Neuronal stem cell (in vitro differentiated cells): ENCODE measurements at regions not wholly inside any gene's neighbourhood (a gene's known extent, or its start where the extent isn't known, plus 50 kb on each side); places are given as distances from the start of the nearest gene placed in this dataset.

ENCODE experiments used
- DNase-seq: peaks from one replicate; pipeline ENCODE4 v3.0.0-alpha.2; 2013; ENCODE audit warnings: low spot score
- H2AFZ ChIP-seq: one replicate; pipeline ENCODE4 v1.6.1; 2013; ENCODE audit warnings: mild to moderate bottlenecking, low read length, inconsistent platforms
- H2AK5ac ChIP-seq: 2 replicates; pipeline ENCODE4 v1.6.1; 2013; ENCODE audit warnings: low read depth, mild to moderate bottlenecking, inconsistent platforms, low read length, moderate library complexity, mixed read lengths
- H2BK120ac ChIP-seq: 2 replicates; pipeline ENCODE4 v1.6.1; 2013; ENCODE audit warnings: low read depth, mild to moderate bottlenecking, inconsistent platforms, low read length, moderate library complexity, mixed read lengths
- H2BK12ac ChIP-seq: one replicate; pipeline ENCODE4 v1.6.1; 2013; ENCODE audit warnings: low read length, inconsistent platforms
- H2BK15ac ChIP-seq: 2 replicates; pipeline ENCODE4 v1.6.1; 2013; ENCODE audit warnings: mild to moderate bottlenecking, low read length, inconsistent platforms, mixed read lengths
- H2BK5ac ChIP-seq: one replicate; pipeline ENCODE4 v1.6.1; 2013; ENCODE audit warnings: inconsistent platforms, mild to moderate bottlenecking, low read length, moderate library complexity
- H3K14ac ChIP-seq: one replicate; pipeline ENCODE4 v1.6.1; 2013; ENCODE audit warnings: low read length, inconsistent platforms
- H3K18ac ChIP-seq: 2 replicates; pipeline ENCODE4 v1.6.1; 2013; ENCODE audit warnings: low read length, inconsistent platforms
- H3K23ac ChIP-seq: 2 replicates; pipeline ENCODE4 v1.6.1; 2013; ENCODE audit warnings: low read depth, mild to moderate bottlenecking, mixed read lengths, low read length, inconsistent platforms; ENCODE audit not compliant: poor library complexity
- H3K27ac ChIP-seq: replicated peaks from 3 replicates; pipeline ENCODE4 v1.5.1; 2013; ENCODE audit warnings: low read length, inconsistent platforms
- H3K27me3 ChIP-seq, 3 experiments: 2 replicates each; pipeline ENCODE4 v1.6.1; 2013; ENCODE audit warnings: low read length in 3 of 3, mild to moderate bottlenecking in 2 of 3, inconsistent platforms in 1 of 3, low read depth in 1 of 3, mixed read lengths in 1 of 3, moderate library complexity in 1 of 3; ENCODE audit not compliant: control insufficient read depth in 3 of 3, insufficient read depth in 3 of 3
- H3K36me3 ChIP-seq, 2 donors: replicated peaks in 1 of 2; 2 replicates each; pipeline ENCODE4 v1.6.1; 2013; ENCODE audit warnings: low read length in 2 of 2; ENCODE audit not compliant: control insufficient read depth in 2 of 2, insufficient read depth in 2 of 2
- H3K4ac ChIP-seq: 2 replicates; pipeline ENCODE4 v1.6.1; 2013; ENCODE audit warnings: inconsistent platforms, mild to moderate bottlenecking, low read length, moderate library complexity
- H3K4me1 ChIP-seq, 2 donors: 1 replicate in 1 of 2; 2 replicates in 1 of 2; pipeline ENCODE4 v1.6.1; 2013; ENCODE audit warnings: low read length in 2 of 2, low read depth in 1 of 2; ENCODE audit not compliant: control insufficient read depth in 2 of 2, insufficient read depth in 1 of 2
- H3K4me2 ChIP-seq: one replicate; pipeline ENCODE4 v1.6.1; 2013; ENCODE audit warnings: mild to moderate bottlenecking, low read length, inconsistent platforms; ENCODE audit not compliant: insufficient read depth, poor library complexity, severe bottlenecking
- H3K4me3 ChIP-seq, 2 donors: 2 replicates each; pipeline ENCODE4 v1.5.1; 2013; ENCODE audit warnings: low read length in 2 of 2, mild to moderate bottlenecking in 2 of 2, inconsistent platforms in 1 of 2, moderate library complexity in 1 of 2
- H3K79me1 ChIP-seq: one replicate; pipeline ENCODE4 v1.6.1; 2013; ENCODE audit warnings: low read depth, mild to moderate bottlenecking, inconsistent platforms, low read length, moderate library complexity
- H3K9ac ChIP-seq: one replicate; pipeline ENCODE4 v1.6.1; 2013; ENCODE audit warnings: mild to moderate bottlenecking, low read depth, low read length, inconsistent platforms; ENCODE audit not compliant: poor library complexity
- H3K9me3 ChIP-seq, 2 donors: replicated peaks in 1 of 2; 2 replicates each; pipeline versions ENCODE3 to v1.6.1; 2013; ENCODE audit warnings: low read length in 2 of 2, mild to moderate bottlenecking in 2 of 2, inconsistent platforms in 1 of 2, low read depth in 1 of 2, mixed read lengths in 1 of 2, moderate library complexity in 1 of 2; ENCODE audit not compliant: control insufficient read depth in 2 of 2, insufficient read depth in 1 of 2
- H4K8ac ChIP-seq: one replicate; pipeline ENCODE4 v1.6.1; 2013; ENCODE audit warnings: low read depth, mild to moderate bottlenecking, inconsistent platforms, low read length, moderate library complexity
- H4K91ac ChIP-seq: one replicate; pipeline ENCODE4 v1.6.1; 2013; ENCODE audit warnings: low read length, low read depth, mild to moderate bottlenecking, inconsistent platforms; ENCODE audit not compliant: poor library complexity
- WGBS, 2 donors: extraction: QIAGEN DNeasy Blood & Tissue Kit; methylation state at CpG; one replicate each; pipeline ENCODE4 v1.1.7; 2013; ENCODE audit warnings: missing lambda C conversion rate in 2 of 2, mixed read lengths in 1 of 2; ENCODE audit not compliant: insufficient read length in 2 of 2, insufficient replicate concordance in 1 of 2; ENCODE audit errors: extremely low coverage in 2 of 2; 5-methylcytosine and 5-hydroxymethylcytosine counted together

DNA sequence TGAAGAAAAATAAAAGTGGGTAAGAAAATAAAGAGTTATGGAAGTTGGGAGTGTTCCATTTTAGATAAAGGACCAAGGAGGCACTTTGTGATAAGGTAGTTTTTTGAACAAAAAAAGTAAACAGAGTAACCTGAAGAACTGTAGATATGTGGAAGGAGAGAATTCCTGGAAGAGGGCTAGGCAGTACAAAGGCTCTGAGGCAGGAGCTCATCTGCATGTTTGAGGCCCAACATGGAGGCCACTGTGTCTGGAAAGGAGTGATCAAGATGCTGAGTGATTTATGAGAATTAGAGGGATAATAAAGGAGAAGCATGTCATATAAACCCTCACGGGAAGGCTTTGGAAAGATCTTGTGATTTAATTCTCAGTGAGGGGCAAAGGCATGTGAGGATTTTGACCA is 126.5 kb downstream of the DTWD1 start:
- Histone ChIP-seq H3K4ac (no peak overlapping the region), H2BK5ac (no peak overlapping the region), H3K4me1 (peaks cover 0 to 1% of the 10 kb centered on the region in 2 donors), H3K9me3 (no peaks in the 10 kb centered on the region), H3K9ac (no peak overlapping the region), H3K36me3 (no peaks in the 10 kb centered on the region), H3K23ac (no peak overlapping the region), H2BK120ac (no peak overlapping the region), H3K79me1 (no peaks in the 10 kb centered on the region), H2AFZ (no peak overlapping the region), H2AK5ac (no peak overlapping the region), H3K27me3 (no peaks in the 10 kb centered on the region), H3K27ac (no peak overlapping the region), H3K14ac (no peak overlapping the region), H3K4me3 (no peak overlapping the region), H3K18ac (no peak overlapping the region), H4K91ac (no peak overlapping the region), H3K4me2 (no peak overlapping the region), H2BK12ac (no peak overlapping the region), H4K8ac (no peak overlapping the region), H2BK15ac (no peak overlapping the region)
- DNase-seq, result no peak
- no CpG with 5 or more reads among the region's 1 CpG for WGBS, 2 donors

DNA sequence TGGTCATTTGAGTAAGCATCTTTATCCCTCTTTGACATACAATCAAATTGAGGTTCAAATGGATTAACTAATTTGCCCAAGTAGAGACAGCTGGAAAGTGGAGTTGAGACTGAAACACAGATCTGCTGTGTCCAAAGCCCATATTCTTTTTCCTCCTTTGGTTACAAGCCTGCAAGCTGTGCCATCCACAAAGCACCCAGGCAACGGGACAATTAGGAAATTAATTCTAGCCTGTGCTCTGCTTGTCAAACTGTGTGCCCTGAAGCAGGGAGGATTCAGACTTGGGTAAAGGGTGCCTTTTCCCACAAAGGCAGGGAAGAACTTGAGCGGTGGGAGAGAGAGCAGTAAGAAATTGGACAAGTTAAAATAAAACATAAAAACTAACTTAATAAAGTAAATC is 127.9 kb downstream of the DTWD1 start:
- Histone ChIP-seq H4K91ac (no peak overlapping the region), H3K14ac (no peak overlapping the region), H3K4me1 (peaks cover 0 to 1% of the 10 kb centered on the region in 2 donors), H2AFZ (no peak overlapping the region), H3K79me1 (no peaks in the 10 kb centered on the region), H2BK120ac (no peak overlapping the region), H3K27me3 (no peaks in the 10 kb centered on the region), H3K9ac (no peak overlapping the region), H2AK5ac (no peak overlapping the region), H2BK15ac (no peak overlapping the region), H4K8ac (no peak overlapping the region), H3K36me3 (no peaks in the 10 kb centered on the region), H2BK5ac (no peak overlapping the region), H3K18ac (no peak overlapping the region), H2BK12ac (no peak overlapping the region), H3K4ac (no peak overlapping the region), H3K9me3 (no peaks in the 10 kb centered on the region), H3K4me3 (no peak overlapping the region), H3K4me2 (no peak overlapping the region), H3K27ac (no peak overlapping the region), H3K23ac (no peak overlapping the region)
- no peak for DNase-seq
- no CpG with 5 or more reads among the region's 2 CpGs for WGBS, 2 donors

DNA sequence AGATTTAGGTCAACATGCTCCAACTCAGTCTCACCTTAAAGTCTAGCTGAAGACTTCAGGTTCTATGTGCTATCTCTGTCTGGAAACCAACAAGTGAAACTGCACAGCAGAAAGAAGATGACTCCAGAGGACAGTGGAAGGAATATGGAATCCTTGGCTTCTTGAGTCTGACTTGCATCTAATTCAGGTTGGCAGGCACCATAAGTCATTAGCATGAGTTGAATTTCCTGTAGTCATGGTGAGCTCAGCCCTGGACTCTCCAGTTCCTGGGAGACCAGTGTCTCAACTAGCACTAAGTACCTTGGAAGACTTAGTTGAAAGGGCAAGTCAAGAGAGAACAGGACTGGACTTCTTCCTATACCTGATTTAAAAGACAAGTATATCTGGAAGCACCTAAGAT is 129.7 kb downstream of the DTWD1 start:
- Histone ChIP-seq H3K18ac (no peak overlapping the region), H2AK5ac (no peak overlapping the region), H3K9ac (no peak overlapping the region), H3K27me3 (no peaks in the 10 kb centered on the region), H4K8ac (no peak overlapping the region), H3K4me2 (no peak overlapping the region), H3K4me3 (no peak overlapping the region), H2BK5ac (no peak overlapping the region), H3K23ac (no peak overlapping the region), H3K27ac (no peak overlapping the region), H2BK12ac (no peak overlapping the region), H3K14ac (no peak overlapping the region), H4K91ac (no peak overlapping the region), H3K36me3 (no peaks in the 10 kb centered on the region), H2AFZ (no peak overlapping the region), H2BK120ac (no peak overlapping the region), H3K4me1 (peaks cover 0 to 1% of the 10 kb centered on the region in 2 donors), H3K79me1 (no peaks in the 10 kb centered on the region), H2BK15ac (no peak overlapping the region), H3K4ac (no peak overlapping the region), H3K9me3 (no peaks in the 10 kb centered on the region)
- no peak for DNase-seq

DNA sequence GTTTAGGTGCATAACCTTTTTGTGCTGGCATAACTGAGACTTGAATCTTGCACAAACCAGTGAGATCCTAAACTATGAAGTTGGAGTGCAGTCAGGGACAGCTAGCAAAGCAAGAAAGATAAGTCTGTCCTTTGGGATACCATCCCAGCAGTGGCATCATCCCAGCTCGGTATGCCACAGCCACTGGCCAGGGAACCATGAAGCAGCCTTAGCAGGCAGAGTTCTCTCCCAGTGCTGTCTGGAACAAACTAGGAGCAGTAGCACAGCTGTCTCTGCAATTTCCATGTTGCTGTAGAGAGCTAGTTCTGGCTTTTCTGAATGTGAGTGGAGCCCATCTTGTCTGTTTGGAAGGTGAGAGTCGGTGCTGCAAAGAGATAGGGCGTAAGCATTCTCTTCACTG is 130.3 kb downstream of the DTWD1 start:
- H2BK5ac ChIP-seq, result no peak overlapping the region
- no peak overlapping the region for H3K23ac ChIP-seq
- H3K79me1 ChIP-seq, result no peaks in the 10 kb centered on the region
- peak overlapping the region in 1 of 2 donors; percentile 39 for H3K4me3 ChIP-seq
- no CpG with 5 or more reads among the region's 3 CpGs for WGBS, 2 donors
- H4K91ac ChIP-seq, result no peak overlapping the region
- no peak overlapping the region for H3K14ac ChIP-seq
- peaks cover 0 to 1% of the 10 kb centered on the region in 2 donors for H3K4me1 ChIP-seq
- no peak for DNase-seq
- no peaks in the 10 kb centered on the region for H3K9me3 ChIP-seq
- no peak overlapping the region for H4K8ac ChIP-seq
- no peaks in the 10 kb centered on the region for H3K36me3 ChIP-seq
- no peak overlapping the region for H2BK12ac ChIP-seq
- no peak overlapping the region for H3K4me2 ChIP-seq
- H2BK15ac ChIP-seq, result no peak overlapping the region
- no peak overlapping the region for H3K4ac ChIP-seq
- no peak overlapping the region for H2BK120ac ChIP-seq
- H3K18ac ChIP-seq, result no peak overlapping the region
- no peak overlapping the region for H2AFZ ChIP-seq
- no peak overlapping the region for H3K9ac ChIP-seq
- no peak overlapping the region for H3K27ac ChIP-seq
- H3K27me3 ChIP-seq, result no peaks in the 10 kb centered on the region
- H2AK5ac ChIP-seq, result no peak overlapping the region
